ENCODE measurements at regions not wholly inside any gene's neighbourhood (a gene's known extent, or its start where the extent isn't known, plus 50 kb on each side); places are given as distances from the start of the nearest gene placed in this dataset.

GRCh38 chr2:13018490-13018889 lies 301.8 kb downstream of the TRIB2 start:
- TF ChIP-seq USF2 (IDR thresholded peaks at IDR 0.05; ENCODE audit: low read depth, low read length) = no peak
- no peak for TF ChIP-seq USF2 (CRISPR knock-in tag; IDR thresholded peaks at IDR 0.05; ENCODE audit: borderline replicate concordance)
- TF ChIP-seq BRF2 (CRISPR knock-in tag; IDR thresholded peaks at IDR 0.05) = no peak
- no peak for TF ChIP-seq REST (IDR thresholded peaks at IDR 0.05; ENCODE audit: borderline replicate concordance in 1 of 2, low read depth in 1 of 2, low read length in 2 of 2)
- no peak for TF ChIP-seq ZNF788 (CRISPR knock-in tag; IDR thresholded peaks at IDR 0.05; ENCODE audit: borderline replicate concordance)
- no peak for TF ChIP-seq RBFOX2 (IDR thresholded peaks at IDR 0.05; ENCODE audit: low read depth, low read length)
- TF ChIP-seq ZNF687 (CRISPR knock-in tag; IDR thresholded peaks at IDR 0.05) = no peak
- no peak for TF ChIP-seq THAP7 (CRISPR knock-in tag; IDR thresholded peaks at IDR 0.05)
- TF ChIP-seq SIN3A (IDR thresholded peaks at IDR 0.05; ENCODE audit: borderline replicate concordance, low read depth, low read length) = no peak
- TF ChIP-seq ZFX (CRISPR knock-in tag; IDR thresholded peaks at IDR 0.05; ENCODE audit: low read depth) = no peak
- no peak for TF ChIP-seq JUND (CRISPR knock-in tag; IDR thresholded peaks at IDR 0.05)
- no peak for TF ChIP-seq AFF4 (CRISPR knock-in tag; IDR thresholded peaks at IDR 0.05)
- no peak for TF ChIP-seq EP300 (IDR thresholded peaks at IDR 0.05; ENCODE audit: low read depth in 2 of 2, low read length in 2 of 2)
- TF ChIP-seq EP300 (CRISPR knock-in tag; IDR thresholded peaks at IDR 0.05; ENCODE audit: borderline replicate concordance) = no peak
- TF ChIP-seq ZNF772 (CRISPR knock-in tag; IDR thresholded peaks at IDR 0.05) = no peak

Data from HepG2 (cell line).